Panc1 (cell line): ENCODE measurements at regions not wholly inside any gene's neighbourhood (a gene's known extent, or its start where the extent isn't known, plus 50 kb on each side); places are given as distances from the start of the nearest gene placed in this dataset.

Experiments
- CTCF ChIP-seq: fragments of 450-650 bp; IDR thresholded peaks from 2 replicates; pipeline ENCODE4 v1.5.1; 2017; ENCODE audit warnings: mild to moderate bottlenecking
- POLR2AphosphoS5 ChIP-seq: IDR thresholded peaks from 2 replicates; pipeline ENCODE4 v1.6.1; 2012; ENCODE audit warnings: mild to moderate bottlenecking, low read depth, low read length, moderate library complexity
- REST ChIP-seq, 2 experiments: IDR thresholded peaks; 2 replicates each; pipeline ENCODE4 v1.6.1; 2011 to 2012; ENCODE audit warnings: low read depth in 2 of 2, control low read depth in 1 of 2, low read length in 1 of 2, mild to moderate bottlenecking in 1 of 2, moderate library complexity in 1 of 2; ENCODE audit not compliant: insufficient read depth in 1 of 2
- SIN3A ChIP-seq: IDR thresholded peaks from 2 replicates; pipeline ENCODE4 v1.6.1; 2012; ENCODE audit warnings: low read depth, mild to moderate bottlenecking, low read length, moderate library complexity, borderline replicate concordance; ENCODE audit not compliant: insufficient read depth
- TCF7L2 ChIP-seq: IDR thresholded peaks from 2 replicates; pipeline ENCODE4 v1.6.1; 2011; ENCODE audit warnings: mild to moderate bottlenecking, low read depth, low read length, inconsistent platforms

- TF ChIP-seq CTCF = no peak
- no peak for TF ChIP-seq POLR2AphosphoS5
- no peak for TF ChIP-seq TCF7L2
- no peak for TF ChIP-seq REST (IDR thresholded peaks at IDR 0.05; ENCODE audit: insufficient read depth in 1 of 2, low read depth in 2 of 2, low read length in 1 of 2)
- no peak for TF ChIP-seq SIN3A
Measured at GRCh38 chr2:45190481-45190942, 181.3 kb upstream of the SIX2 start.
